Fibroblast of lung (primary cell): ENCODE measurements at regions not wholly inside any gene's neighbourhood (a gene's known extent, or its start where the extent isn't known, plus 50 kb on each side); places are given as distances from the start of the nearest gene placed in this dataset.

Experiments
- EZH2 ChIP-seq: IDR thresholded peaks from 2 replicates; pipeline ENCODE4 v1.5.1; 2012; ENCODE audit warnings: low read length, control low read depth, mild to moderate bottlenecking; ENCODE audit errors: missing control alignments
- TF ChIP-seq, protein P1 (sequence below), 2 donors: IDR thresholded peaks in 1 of 2; conservative IDR thresholded peaks in 1 of 2; 1 replicate in 1 of 2; 2 replicates in 1 of 2; pipeline ENCODE4 v1.5.1; 2011 to 2012; ENCODE audit warnings: low read length in 2 of 2, control low read depth in 1 of 2, inconsistent platforms in 1 of 2, low read depth in 1 of 2, mild to moderate bottlenecking in 1 of 2

GRCh38 chr3:13167064-13167743, 94.0 kb upstream of the IQSEC1 start:
- TF ChIP-seq, protein P1, sequence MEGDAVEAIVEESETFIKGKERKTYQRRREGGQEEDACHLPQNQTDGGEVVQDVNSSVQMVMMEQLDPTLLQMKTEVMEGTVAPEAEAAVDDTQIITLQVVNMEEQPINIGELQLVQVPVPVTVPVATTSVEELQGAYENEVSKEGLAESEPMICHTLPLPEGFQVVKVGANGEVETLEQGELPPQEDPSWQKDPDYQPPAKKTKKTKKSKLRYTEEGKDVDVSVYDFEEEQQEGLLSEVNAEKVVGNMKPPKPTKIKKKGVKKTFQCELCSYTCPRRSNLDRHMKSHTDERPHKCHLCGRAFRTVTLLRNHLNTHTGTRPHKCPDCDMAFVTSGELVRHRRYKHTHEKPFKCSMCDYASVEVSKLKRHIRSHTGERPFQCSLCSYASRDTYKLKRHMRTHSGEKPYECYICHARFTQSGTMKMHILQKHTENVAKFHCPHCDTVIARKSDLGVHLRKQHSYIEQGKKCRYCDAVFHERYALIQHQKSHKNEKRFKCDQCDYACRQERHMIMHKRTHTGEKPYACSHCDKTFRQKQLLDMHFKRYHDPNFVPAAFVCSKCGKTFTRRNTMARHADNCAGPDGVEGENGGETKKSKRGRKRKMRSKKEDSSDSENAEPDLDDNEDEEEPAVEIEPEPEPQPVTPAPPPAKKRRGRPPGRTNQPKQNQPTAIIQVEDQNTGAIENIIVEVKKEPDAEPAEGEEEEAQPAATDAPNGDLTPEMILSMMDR (conservative IDR thresholded peaks at IDR 0.05 in 1 of 2, IDR thresholded peaks at IDR 0.05 in 1 of 2; ENCODE audit: low read depth in 1 of 2, low read length in 2 of 2) = no peak
- no peak for TF ChIP-seq EZH2
